Embryonic facial prominence (tissue), 1 donor: ENCODE measurements at regions not wholly inside any gene's neighbourhood (a gene's known extent, or its start where the extent isn't known, plus 50 kb on each side); places are given as distances from the start of the nearest gene placed in this dataset.

Experiments used
- DNase-seq: peaks from one replicate; pipeline ENCODE4 v3.0.0-alpha.2; 2016; ENCODE audit errors: extremely low spot score

DNA sequence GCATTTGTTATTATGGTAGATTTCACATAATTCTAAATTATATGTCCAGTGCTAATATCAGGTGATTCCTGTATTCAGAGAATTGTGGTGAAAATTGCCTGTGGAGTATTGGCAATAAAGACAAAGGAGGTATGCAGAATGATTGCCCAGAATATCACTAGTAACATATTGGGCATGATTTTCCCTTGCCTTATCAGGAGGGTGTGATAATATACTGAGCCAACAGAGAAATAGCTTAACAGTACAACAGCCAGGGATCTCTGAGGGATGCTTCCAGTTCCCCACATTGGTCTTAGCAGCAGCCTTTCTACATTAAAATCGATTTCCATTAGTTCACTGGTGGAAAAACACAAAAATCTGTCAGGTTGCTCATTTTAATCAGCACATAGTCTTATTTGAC lies 122.9 kb upstream of the COL3A1 start:
- DNase-seq, result no peak

DNA sequence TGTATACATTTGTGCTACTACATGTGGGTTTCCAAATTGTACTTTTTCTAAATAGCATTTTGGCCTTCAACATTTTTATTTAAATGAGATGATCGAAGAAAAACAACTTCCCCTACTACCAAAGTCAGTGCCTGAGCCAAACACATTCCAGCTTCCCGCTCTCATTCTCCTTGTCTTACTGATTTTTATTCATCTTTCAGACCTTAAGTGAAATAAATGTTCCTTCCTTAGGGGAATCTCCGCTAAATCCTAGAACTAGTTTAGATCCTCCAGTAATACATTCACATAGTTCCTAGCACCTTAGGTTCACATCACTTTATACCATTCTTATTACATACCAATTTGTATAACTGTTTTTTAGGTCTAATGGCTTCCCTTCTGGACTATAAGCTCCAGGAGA lies 122.3 kb upstream of the COL3A1 start:
- DNase-seq, result no peak

DNA sequence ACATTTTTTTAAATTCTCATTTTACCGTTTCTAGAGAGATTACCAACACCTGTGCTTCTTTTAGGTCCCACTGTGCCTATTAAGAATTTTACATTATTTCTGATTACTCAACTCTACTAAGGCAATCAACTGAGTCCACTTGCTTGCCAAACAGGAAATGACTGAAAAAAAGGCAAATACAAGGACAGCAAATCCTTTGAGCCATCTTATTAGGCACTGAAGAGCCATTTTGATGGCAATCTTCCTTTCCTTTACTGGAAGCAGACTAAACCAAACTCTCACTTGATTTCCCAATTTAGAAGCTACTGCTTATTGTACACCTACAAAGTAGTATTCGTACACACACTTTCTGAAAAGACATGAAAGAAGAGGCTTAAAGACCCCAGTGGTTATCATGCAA lies 121.4 kb upstream of the COL3A1 start:
- no peak for DNase-seq

DNA sequence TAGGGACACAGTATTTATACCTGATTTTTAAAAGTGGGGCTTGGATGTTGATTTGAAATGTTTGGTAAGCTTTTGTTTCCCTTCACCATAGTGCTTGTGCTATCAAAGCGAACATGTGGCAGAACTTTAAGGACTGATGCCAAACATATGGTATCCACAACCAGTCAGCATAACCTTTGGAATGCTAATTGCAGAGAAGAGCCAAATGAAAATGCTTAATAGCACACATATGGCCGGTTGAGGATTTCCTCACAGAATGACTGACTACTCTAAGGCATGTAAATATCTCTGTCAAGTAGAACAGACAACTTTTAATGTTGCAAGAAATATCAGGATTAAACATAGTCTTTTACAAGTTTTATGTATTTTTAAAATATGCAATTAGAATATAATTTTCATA lies 120.9 kb upstream of the COL3A1 start:
- peak; percentile 58 for DNase-seq

DNA sequence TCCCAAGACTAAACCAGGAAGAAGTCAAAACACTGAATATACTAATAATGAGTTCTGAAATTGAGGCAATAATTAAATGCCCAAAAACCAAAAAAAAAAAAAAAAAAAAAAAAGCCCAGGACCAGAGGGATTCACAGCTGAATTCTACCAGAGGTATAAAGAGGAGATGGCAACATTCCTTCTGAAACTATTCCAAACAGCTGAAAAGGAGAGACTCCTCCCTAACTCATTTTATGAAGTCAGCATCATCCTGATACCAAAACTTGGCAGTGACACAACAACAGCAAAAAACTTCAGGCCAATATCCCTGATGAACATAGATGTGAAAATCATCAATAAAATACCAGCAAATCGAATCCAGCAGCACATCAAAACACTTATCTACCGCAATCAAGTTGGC lies 108.5 kb upstream of the COL3A1 start:
- DNase-seq, result no peak

DNA sequence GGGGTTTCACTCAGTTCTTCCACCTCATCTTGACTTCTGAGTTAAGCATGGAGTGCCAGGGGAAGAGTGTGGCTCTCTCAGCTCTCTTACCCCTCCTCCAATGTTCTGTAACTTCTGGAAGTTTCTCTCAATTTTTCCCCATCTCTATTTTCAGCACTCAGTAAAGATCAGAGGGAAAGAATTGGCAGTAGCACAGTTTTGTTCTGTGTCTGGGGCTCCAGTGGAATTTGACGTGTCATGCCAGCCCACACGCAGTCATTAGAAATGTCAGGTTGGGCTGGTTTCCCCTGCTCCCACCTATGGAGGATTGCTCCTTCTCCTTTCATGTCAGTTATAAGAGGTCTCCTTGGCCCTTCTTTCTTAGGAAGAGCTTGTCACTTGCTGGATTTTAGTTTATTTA lies 104.6 kb upstream of the COL3A1 start:
- DNase-seq, result no peak

DNA sequence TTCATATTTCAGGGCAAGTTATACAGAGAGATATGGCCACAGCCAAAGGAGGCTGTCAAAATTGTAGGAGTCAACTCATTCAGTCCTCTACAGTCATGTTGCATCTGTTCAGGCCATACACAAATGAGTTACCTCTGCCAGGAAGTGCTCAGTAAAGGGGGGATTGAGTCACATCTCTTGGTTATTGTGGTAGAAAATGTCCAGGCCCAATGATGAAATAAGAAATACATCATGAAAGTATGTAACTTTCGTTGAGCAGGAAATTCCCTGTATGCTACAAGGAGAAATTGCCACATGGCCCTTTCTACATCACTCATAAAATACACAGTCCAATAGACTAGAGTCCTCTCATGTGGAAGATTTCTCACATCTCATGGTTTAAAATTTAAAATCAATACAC lies 103.9 kb upstream of the COL3A1 start:
- no peak for DNase-seq

DNA sequence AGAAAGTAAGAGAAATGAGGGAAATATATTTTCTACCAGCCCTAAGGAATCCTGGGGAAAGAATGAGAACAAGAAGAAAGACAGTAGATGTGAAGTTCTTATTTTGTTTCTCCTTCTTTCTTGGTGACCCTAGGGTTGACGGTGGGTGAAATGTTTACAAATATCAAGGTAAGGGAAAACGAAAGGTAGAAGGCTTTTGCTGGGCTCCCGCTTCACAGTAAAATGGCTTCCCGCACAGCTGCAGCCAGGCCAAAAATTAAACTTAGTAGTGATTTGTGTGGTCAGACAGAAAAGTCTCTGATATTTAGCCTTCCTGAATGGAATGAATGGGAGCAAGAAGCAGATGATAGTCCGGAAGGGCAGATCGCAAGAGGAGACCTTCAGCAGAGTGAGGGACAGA lies 99.1 kb upstream of the COL3A1 start:
- DNase-seq, result no peak

DNA sequence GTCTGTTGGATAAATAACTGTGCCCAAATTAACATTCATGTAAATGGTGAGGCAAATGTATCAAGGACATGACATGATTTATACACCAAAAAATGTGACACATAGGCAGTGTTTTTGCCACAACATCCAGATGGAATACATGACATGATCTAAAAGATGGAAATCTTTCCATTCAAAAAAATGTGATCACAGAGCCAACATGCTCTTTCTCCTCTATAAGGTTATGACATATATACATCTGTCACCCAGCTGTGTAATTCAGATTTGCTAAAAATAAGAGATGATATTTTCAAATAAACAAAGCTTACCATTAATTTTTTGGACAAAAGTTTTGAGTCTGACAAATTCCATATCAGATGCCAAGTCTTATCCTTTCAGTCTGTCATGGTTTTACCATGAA lies 95.5 kb upstream of the COL3A1 start:
- DNase-seq, result no peak

DNA sequence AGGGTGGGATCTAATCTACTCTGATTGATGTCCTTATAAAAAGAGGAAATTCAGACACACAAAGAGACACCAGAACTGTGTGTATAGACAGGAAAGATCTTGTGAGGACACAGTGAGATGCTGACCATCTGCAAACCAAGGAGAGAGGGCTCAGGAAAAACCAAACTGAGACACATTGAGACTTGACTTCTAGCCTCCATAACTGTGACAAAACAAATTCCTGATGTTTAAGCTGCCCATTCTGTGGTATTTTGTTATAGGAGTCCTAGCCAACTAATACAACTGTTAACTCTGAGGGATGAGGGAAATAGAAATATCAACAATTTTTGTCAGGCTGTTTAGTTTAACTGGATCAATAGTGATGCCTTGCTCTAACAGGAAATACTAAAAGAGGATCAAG lies 93.4 kb upstream of the COL3A1 start:
- no peak for DNase-seq

DNA sequence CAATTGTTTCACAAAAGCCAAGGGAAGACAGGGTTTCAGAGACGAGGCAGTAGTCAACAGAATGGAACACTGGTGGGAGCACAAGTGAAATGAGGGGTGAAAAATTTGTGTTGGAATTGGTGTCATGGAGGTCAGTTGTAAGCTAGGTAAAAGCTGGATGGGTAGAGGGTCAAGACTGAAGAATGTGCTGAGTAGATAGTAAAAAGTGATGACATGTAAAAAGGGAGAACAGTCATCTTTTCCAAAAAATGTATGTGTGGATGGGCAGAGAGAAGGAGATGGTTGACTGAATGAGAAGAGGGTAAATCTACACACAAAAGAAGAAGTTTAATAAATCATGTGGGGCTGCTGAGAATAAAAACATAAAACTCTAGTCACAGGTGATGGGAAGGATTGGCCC lies 92.7 kb upstream of the COL3A1 start:
- no peak for DNase-seq

DNA sequence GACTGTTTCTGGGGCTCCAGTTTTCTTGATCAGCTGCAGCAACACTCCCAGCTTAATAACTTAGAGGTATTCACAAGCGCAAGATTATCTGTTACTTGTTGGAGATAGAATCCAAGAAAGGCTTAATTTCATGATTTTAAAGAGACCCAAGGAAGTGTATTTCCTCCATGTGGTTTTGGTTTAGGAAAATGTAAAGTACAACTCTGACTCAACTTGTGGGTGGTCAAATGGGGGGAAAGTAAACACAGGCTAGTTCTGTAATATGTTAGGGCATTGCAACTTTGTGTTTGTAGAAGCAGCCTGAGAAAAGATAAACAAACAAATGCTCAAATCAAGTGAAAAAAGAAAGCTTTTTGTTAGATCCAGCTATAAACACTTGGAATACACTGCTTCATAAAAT lies 90.1 kb upstream of the COL3A1 start:
- DNase-seq, result no peak

DNA sequence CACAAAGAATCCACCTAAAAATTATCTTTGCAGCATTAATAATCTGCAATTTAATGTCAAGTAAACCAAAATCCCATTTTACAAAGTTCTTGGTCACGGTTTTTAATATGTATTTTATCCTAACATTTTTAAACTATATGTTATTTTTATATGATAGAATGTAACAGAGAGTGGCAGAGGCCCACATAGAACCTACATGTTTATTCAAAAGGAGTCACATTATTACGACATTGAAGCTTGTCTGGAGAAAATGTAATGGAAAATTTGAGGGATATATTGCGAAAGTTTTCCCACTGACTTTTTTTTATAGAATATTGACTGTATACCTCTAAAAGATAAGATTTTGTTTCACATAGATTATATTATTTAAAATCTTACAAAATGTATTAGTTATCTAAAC lies 89.7 kb upstream of the COL3A1 start:
- no peak for DNase-seq

DNA sequence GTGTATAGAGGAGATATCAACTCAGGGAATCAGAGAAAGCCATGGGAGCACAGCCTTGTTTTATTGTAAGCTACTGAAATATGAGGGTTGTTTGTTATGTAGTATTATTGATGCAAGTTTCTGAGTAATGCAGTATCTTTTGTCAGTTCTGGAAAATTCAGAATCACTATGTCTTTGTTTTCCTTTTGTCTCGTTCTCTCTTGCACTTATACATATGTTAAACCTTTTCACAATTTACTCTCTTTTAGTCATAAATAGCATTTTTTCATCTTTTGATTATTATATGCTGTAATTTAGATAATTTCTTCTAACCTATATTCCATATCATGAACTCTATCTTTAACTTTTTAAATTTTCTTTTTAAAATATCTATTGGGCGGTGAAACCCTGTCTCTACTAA lies 85.0 kb upstream of the COL3A1 start:
- no peak for DNase-seq

DNA sequence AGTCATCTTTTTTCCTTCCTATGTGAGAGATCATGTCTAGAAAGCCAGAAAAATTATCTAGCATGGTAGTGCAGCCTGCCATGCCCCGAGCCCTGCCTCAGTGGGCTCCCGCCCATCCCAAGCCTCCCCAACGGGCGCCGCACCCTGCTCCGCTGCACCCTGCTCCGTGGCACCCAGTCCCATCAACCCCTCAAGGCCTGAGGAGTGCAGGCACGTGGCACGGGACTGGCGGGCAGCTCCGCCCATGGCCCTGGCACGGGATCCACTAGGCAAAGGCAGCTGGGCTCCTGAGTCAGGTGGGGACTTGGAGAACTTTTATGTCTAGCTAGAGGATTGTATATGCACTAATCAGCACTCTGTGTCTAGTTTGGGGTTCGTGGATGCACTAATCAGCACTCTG lies 83.4 kb upstream of the COL3A1 start:
- DNase-seq, result no peak

DNA sequence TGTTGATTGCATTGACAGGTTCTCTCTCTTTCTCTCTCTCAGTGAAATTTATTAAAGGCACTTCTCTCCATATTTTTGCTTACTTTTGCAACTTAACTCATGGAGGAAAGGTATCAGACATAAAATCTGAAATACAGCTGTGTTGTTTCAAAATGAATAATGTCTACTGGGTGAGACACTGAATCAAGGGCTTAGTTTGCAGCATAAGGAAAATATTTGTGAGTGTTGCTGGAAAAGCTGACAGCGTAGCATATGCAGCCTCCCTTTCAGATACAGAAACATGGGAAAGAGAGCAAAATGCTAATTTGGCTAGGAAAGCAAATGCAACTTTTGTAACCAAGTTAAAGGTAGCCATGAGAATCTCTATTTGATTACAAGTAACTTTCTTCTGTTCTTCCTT lies 81.5 kb upstream of the COL3A1 start:
- DNase-seq, result no peak

DNA sequence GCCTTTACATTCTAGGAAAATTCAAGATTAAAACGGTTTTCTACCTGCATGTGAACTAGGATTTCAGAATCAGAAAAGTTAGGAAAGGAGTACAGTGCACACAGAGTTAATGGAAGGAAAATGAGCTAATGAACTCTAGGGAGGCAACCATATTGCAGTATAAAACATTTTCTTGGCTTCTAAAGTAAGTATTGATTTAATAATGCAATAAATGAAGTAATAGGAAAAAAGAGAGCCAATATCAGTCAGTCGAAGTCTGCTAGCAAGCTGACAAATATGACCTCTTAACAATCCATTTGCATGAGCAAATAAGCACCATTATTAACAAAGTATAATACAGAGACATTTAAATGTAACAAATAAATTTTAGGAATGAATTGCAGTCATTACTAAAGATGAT lies 80.2 kb upstream of the COL3A1 start:
- DNase-seq, result no peak

DNA sequence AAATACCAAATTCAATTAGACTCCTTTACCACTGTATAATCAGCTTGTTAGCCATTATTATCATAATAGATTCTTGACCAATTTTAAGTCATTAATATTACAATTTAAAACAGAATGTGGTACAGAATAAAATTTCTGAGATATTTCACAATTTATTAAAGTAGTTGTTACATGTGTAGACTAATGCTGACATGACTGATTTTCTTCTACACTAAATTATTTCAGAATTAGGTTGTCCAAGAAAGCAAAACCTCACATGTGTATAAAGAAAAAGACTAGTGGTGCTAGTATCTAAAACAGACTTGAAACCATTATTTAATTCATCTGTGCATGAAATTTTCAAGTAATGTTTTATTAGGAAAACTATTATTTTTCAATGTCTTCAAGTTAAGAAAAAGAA lies 79.2 kb upstream of the COL3A1 start:
- no peak for DNase-seq

DNA sequence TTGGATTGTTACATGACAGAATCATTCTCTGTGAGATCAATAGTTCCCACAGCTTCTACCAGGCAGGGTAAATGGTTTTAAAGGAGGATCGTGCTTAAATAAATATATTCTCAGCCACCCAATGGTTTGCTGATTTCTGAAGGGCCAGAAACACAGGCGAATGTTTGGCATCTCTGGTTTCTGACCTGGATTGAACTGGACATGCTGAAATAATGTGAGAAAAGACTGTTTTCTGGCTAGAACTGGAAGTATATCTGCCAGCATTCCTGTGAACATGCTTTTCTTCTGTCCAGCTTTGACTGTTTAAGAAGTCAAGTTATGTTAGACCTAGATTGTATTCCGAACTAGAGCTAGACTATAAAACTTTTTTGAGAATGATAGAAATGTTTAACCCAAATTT lies 77.1 kb upstream of the COL3A1 start:
- DNase-seq, result no peak

DNA sequence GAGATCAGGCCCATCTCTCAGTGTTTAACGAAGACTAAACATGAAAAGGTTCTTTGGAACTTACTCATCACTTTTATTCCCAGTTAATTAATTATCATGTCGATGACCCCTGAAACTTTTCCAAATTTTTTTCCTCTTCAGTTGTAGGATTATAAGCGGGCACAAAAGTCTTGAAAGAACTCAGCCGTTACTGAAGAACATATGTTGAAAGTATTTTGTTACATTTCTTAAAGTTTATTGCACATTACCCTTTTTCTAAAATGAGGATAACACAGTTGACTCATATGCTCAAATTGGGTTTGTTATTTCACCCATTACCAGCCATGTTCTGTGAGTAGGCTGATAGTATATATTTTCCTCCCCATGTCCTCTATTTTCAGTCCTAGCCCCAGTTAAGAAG lies 75.9 kb upstream of the COL3A1 start:
- no peak for DNase-seq

DNA sequence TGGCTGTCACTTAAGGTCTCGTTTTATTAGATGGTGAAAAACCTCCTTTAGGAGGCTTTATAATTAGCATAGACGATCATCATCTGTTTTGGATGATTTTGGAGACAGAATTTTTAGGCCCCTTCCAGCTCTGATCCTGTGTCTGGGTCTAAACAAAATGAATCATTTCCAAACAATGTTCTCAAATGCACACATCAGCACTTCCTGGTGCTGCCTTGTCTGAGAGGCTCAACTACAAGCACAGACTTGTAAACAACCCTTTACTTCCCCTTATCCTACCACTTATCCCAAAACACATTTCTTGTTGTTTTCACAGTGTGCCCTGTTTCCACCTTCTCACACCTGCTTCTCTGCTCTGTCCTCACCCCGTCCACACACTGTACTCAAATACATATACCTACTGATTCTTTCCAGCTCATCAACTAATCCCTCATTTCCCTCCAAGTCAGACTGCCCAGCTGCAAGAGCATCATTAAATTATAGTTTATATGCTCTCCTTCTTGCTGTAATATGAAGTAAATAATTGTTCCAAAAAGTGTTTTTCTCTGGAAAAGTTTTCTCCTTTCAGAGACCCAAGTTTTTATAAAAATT lies 71.2 kb upstream of the COL3A1 start:
- no peak for DNase-seq

DNA sequence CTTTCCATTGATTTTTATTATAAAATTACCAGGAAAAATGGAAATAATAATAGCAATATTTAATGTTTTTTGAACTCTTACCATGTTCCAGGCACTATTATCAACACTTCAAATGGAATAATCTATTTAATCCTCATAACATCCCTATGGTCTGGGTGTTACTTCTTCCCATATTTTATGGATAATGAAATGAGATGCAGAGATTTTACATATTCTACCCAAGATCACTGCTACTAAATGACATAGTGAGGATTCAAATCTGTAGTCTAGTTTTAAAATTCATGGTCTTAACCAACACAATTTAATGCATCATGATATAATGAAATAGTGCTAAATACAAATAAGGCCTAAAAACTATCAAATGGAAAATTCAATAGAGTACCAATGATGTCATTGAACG lies 70.4 kb upstream of the COL3A1 start:
- no peak for DNase-seq

DNA sequence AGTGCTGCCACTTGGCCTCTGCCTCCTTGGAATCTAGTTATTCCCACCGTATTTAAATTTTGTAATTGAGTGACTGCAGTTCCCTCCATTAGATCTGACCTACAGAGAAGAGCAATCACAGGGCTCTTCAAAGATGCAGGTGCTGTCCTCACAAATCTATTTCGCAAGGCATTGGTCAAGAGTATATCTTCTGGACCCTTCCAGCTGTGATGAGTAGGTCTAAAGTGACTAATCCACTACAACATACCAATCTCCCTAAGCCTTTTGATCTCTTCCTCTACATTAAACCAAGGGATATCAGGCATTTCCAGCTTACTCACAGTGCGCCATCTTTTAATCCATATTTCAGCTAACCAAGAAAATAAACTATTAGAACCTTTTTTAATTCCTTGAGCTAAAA lies 65.1 kb upstream of the COL3A1 start:
- DNase-seq, result no peak

DNA sequence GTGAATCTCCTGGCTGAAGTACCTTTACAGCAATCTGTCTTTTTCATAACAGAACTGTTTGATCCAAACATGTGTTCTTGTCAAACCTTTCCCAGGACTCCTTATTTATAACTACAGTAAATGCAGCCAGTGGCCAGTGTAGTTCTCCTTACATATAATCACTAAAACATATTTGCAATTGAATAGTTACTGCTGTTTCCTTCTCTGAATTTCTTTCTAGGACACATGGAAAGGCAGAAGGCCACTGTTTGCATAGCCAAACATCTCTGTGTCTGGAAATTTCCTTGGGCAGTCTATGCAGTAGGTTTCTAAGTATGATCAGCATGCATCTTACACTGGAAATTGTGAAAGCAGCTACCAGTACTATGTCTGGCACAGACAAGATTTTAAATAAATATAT lies 57.4 kb upstream of the COL3A1 start:
- DNase-seq, result no peak

DNA sequence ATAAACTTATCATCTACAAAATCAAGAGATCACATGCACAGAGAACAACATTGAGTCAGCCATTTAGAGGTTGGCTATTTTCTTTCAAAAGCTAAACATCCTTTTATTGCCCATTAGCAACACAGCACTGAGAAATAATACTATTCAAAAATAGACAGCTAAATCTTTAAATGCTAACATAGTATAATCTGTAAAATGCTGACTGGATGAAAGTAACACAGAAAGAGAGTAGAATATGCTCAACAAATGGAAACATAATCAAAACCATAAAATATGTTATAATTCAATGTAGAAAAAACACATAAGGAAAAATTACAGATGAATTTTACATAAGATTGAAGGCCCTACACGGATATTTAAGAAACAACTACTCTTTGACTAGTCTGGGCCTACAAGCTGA lies 56.5 kb upstream of the COL3A1 start:
- no peak for DNase-seq
